Posterior vena cava (tissue), 2 donors: ENCODE measurements at regions not wholly inside any gene's neighbourhood (a gene's known extent, or its start where the extent isn't known, plus 50 kb on each side); places are given as distances from the start of the nearest gene placed in this dataset.
"Not testable (repeated sequence)": the region's sequence is repeated elsewhere in the genome, so short reads cannot be mapped to it uniquely, and the experiment has no call there.

ENCODE experiments used
- DNase-seq: peaks from one replicate; pipeline ENCODE4 v3.0.0-alpha.2; 2020; ENCODE audit warnings: low spot score
- intact Hi-C, 2 donors: fragments of 100-400 bp; cut with DNase I; formaldehyde crosslinking; loops; one replicate each; pipeline versions ENCODE4 v1.14.1 to v1.14.2; 2022 to 2023
- donor health status: DM: yes; HTN: yes; CAD: no.
- donor health status: DM: yes; HTN: yes; CAD: no.

DNA sequence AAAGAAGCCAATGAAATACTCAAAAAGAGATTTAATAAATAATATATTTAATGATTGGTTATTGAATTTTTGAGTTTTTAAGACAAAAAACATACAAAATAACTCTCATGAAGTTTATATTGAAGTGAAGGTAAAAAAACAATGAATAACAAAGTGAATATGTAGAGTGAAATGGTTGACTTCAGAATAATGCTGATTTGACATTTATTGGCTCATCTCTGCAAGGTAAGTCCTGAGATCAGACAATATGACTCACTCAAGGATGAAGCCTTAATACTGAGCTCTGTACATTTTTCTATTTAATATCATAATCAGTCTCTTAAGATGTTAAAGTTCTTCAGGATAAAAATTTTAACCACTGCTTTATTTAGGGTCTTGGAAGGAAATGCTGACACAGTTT is 1398.9 kb upstream of the PCDH9 start:
- intact Hi-C loops: no loop called here
- DNase-seq: no peak

DNA sequence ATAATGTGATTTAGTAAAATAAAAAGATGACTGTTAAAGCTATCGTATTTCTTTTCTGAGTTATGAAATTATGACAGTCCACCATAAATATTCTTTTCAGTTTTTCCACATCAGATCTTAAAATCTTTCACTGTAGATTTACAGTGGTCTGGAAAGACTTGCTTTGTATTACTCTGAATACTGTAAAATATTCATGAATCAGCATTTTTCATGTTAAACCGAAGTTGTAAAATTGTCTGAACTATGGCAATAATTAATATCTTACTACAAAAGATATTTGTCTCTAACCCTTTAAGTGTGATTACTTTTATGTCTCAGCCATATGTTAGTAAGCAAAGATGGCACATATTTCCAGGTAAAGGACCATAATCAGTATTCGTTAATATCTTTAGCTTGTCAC is 1397.2 kb upstream of the PCDH9 start:
- no peak for DNase-seq
- intact Hi-C loops: no loop called here

DNA sequence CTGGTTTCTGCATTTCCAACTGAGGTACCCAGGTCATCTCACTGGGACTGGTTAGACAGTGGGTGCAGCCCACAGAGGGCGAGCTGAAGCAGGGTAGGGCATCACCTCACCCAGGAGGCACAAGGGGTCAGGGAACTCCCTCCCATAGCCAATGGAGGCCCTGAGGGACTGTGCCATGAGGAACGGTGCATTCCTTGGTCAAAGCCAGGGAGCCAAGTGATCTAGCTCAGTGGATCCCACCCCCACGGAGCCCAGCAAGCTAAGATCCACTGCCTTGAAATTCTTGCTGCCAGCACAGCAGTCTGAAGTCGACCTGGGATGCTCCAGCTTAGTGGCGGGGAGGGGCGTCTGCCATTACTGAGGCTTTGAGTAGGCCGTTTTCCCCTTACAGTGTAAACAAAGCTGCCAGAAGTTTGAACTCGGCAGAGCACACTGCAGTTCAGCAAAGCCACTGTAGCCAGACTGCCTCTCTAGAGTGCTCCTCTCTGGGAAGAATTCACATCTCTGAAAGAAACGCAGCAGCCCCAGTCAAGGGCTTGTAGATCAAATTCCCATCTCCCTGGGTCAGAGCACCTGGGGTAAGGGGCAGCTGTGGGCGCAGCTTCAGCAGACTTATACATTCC is 1386.6 kb upstream of the PCDH9 start:
- intact Hi-C loops: no loop called here
- DNase-seq: no peak

DNA sequence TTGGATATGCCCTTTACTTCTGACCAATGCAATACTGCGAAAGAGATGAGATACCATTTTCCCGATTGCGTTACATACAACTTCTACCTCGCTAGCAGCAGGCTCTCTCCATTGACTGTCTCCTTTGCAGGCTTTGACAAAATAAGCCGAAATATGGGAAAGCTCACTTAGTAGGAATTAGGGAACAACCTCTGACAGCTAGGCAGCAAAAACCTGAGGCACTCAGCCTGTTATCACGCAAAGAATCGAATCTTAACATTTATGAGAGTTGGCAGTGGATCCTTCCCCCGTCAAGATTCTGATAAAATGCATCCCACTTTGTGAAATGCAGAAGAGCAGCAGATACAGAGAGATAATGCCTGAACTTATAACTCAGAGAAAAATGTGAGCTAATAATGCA is 1379.5 kb upstream of the PCDH9 start:
- no peak for DNase-seq
- intact Hi-C loops: no loop called here

DNA sequence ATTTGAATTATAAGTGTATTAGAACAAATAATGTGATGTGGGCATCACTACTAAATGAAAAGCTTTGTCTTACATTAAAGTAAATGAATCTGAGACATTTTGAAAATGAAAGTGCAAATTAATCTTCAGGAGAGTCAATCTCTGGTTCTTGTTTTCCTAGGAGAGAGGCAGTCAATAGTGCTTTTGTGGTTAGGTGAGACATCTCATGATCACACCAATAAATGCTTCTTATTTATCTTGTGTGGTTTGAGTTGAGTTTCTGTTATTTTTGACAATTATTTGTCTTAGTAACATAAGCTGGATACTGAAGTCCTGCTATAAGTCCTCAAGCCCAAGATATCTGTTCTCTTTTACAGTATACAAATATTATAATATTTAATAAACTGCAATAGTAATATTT is 1378.0 kb upstream of the PCDH9 start:
- intact Hi-C loops: no loop called here

DNA sequence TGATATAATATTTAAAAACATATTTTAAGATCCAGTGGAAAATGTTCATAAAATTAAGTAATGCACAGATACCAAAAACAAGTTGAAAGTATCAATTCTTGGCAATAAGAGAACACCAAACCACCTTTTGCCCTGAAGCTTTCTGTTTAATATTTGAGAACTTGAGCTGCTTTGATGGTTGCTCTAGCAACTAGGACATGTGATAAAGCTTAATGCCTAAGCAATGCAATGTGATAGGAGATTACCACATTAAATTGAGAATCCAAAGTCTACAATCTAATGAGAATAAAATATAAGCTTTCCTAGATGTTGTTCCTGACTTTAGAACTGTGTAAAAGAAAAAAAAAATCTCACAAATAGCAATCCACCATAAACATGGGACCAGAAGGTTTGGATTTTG is 1367.5 kb upstream of the PCDH9 start:
- intact Hi-C loops: no loop called here
- no peak for DNase-seq

More for the DNA sequence above, 1378.0 kb upstream of the PCDH9 start:
- DNase-seq: no peak

DNA sequence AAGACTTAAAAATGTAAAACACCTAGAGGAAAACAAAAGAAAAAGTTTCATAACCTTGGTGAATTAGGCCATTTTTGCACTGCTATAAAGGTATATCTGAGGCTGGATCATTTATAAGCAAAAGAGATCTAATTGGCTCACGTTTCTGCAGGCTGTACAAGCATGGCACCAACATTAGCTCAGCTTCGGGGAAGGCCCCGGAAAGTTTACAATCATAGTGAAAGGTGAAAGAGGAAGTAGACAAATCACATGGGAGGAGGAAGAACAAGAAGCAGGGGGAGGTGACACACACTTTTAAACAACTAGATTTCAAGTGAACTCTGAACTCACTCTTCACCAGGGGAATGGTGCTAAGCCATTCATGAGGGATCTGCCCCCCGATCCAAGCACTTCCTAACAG is 1358.5 kb upstream of the PCDH9 start:
- intact Hi-C loops: loop anchor here in 1 of 2 donors (2.0 kb wide), 1 partner anchor 14 kb away; no protein-coding TSS in a partner anchor
- DNase-seq: no peak

DNA sequence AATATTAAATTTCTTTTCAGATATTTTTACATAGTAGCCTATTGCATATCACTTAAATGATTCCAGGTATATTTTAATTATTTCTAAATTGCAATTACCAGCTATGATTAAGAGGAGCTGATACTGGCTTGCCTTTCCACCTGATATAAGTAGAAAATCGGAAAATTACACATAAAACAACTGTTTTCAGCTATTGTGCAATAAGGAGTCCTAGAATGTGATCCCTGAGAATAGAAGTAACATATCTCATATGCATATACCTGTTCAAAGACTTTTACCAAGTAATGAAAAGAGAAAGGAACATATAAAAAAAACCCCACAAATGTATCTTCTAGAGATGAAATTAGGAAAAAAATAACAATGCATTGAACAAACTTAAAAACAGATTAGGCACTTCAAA is 1354.6 kb upstream of the PCDH9 start:
- DNase-seq: no peak

DNA sequence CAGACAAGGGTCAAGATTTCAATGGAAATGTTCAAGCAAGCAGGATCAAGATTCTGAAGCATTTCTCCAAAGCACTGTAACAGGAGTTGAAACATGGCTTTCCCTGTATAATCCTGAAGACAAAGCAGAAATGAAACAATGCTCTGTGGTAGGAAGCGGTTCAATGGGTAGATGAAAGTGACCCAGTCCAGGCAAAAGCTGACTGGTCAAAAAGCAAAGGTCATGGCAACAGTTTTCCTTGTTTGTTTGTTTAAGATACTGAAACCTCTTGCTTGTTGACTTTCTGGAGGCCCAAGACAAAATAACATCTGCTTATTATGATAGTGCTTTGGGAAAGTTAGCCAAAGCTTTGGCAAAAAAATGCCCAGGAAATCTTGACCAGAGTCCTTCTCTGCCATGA is 1343.9 kb upstream of the PCDH9 start:
- intact Hi-C loops: no loop called here
- no peak for DNase-seq

More for the DNA sequence above, 1354.6 kb upstream of the PCDH9 start:
- intact Hi-C loops: no loop called here

DNA sequence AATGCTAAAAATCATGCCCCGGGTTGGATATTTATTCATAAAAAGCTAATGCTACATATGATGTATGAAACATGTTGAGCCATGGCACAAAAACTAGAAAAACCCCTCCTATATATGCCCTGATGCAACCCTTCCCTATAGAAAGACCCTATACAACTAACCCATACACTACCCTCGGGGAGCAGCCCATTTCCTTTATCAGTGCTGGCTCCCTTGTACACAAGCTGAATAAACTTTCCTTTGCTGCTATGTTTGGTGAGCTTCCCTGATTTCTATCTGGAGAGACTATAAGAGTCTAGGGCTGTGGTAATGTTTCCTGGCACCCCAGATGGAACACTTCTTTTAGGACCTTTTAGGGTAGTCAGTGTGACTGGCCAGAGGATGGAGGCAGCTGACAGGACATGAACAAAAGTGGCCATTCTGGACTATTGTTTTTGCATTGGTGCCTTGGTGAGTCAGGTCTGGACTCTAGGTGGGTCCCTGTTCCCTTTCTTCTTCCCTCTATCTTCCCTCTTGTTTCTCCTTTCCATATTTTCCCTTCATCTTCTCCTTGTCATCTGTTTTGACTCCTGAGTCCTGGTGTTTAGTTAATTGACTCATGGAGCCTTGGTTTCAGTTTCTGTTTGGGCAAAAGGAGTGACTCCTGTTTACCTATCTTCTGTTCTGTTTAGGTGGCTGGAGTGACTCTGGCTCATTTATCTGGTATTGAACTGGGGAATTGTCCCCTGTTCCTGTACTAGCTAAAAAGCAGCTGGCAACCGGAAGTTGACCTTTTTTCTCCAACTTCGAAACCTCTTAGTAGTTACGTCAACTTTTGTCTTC is 1321.8 kb upstream of the PCDH9 start:
- no peak for DNase-seq
- intact Hi-C loops: no loop called here

DNA sequence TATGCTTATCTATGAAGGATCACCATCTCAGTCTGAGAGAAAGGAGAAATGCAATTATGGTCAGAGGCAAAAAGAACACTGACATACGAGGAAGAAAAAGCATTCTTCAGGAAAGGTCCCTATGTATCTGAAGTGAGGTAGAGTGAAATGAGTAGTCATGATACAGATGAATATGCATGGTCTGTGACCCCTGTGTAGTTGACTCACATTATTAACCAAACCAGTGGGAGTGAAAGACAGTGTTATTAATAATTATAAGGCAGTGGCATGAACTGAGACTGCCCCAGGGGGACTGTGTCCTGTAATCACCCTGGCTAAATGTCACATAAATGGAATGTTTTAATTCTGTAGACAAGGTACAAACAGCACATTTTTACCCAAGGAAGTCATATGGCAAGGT is 1320.2 kb upstream of the PCDH9 start:
- intact Hi-C loops: no loop called here
- DNase-seq: no peak

DNA sequence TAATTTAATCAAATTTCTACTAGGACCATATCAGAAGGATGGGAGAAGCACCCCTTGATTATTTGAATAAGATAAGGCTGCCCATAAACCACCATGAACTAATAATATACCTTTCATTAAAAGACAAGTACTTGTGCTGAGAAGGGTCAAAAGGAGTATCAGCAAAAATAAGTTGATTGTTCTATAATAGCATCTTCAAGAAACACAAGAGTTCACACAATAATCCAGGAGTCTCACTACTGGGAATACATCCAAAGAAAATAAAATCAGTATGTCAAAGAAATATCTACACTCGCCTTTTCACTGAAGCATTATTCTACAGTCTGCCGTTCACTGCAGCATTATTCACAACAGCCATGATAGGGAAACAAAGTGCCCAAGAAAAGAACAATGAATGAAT is 1310.1 kb upstream of the PCDH9 start:
- intact Hi-C loops: no loop called here

DNA sequence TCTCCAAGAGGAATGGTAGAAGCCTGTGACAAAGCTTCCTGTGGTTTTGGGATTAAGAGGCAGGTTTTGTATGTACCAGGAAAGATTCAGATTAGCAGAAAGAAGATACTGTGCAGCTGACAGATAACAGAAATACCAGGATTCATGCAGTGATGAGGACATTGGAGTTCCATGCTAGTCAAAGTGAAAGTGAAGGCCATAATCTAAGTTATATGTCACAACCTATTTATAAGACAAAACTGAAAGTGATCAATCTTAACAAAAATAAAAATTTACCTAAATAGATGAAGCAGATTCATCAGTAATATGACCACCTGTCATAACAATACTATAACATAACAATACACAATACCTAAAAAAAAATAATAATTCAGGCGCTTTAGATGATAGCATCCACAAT is 1305.2 kb upstream of the PCDH9 start:
- no peak for DNase-seq
- intact Hi-C loops: no loop called here

More for the DNA sequence above, 1310.1 kb upstream of the PCDH9 start:
- DNase-seq: no peak

DNA sequence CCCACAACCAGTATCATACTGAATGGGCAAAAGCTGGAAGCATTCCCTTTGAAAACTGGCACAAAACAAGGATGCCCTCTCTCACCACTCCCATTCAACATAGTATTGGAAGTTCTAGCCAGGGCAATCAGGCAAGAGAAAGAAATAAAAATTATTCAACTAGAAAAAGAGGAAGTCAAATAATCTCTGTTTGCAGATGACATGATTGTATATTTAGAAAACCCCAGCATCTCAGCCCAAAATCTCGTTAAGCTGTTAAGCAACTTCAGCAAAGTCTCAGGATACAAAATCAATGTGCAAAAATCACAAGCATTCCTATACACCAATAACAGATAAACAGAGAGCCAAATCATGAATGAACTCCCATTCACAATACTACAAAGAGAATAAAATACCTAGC is 1297.0 kb upstream of the PCDH9 start:
- intact Hi-C loops, DNase-seq: not testable (repeated sequence)

DNA sequence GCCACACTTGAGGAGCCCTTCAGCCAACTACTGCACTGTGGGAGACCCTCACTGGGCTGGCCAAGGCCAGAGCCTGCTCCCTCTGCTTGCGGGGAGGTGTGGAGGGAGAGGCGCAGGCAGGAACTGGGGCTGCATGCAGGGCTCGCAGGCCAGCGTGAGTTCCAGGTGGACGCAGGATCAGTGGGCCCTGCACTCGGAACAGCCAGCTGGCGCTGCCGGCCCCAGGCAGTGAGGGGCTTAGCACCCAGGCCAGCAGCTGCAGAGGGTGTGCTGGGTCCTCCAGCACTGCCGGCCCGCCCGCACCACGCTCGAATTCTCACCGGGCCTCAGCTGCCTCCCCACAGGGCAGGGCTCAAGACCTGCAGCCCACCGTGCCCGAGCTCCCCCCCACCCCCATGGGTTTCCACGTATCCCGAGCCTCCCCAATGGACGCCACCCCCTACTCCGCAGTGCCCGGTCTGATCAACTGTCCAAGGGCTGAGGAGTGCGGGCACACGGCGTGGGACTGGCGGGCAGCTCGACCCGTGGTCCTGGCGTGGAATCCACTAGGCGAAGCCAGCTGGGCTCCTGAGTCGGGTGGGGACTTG is 1293.8 kb upstream of the PCDH9 start:
- no peak for DNase-seq
- intact Hi-C loops: no loop called here

DNA sequence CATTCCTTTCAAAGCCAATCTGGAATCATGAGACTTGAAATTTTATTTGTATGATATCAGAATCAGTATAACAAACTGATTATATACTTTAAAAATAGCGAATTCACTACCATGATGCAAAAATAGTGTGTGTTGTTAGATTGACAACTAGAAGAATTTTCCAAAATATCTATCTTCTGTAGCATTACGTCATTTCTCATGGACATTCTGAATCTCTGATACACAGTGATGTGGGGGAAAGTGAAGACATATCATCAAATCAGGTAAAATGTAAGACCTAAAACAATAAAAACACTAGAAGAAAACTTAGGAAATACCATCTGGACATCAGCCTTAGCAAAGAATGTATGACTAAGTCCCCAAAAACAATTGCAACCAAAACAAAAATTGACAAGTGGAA is 1292.0 kb upstream of the PCDH9 start:
- DNase-seq: no peak
- intact Hi-C loops: no loop called here

DNA sequence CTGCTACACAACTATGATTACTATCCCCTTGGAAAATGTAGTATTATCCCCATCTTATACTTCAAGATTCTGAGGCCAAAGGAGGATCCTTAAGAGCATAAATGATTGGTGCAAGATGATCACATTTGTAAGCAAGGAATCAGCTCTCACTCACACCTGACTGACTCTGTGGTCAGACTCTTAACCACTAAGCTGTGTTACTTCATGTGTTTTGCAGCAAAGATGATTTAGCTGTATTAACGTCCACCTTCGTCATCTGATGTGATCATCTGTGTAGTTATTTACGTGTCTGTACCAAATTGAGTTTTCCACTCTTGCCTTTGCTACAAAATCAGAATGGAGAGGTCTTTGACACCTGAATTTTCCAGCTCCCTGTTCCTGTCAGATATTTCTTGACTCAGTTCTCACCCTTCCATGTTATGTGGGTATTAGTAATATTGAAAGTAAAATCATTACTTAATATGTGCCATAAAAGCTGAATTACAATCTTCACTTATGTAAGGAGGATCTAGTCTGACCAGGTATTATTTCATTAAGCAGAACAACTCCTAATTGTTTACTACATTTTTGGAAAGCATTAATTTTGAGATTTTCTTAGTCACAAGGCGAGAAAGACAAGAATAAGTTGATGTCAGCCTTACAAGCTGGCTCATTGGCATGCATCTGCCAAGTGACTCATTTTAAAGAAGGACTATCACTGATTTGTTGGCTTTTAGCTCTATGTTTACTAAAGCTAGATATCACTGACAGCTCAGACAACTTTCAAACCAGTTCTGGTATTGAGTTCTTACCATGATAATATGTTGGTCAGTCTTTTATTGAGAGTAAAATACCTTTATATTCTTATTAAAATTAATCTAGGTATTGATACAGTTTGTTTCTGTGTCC is 1279.8 kb upstream of the PCDH9 start:
- intact Hi-C loops: no loop called here
- no peak for DNase-seq

DNA sequence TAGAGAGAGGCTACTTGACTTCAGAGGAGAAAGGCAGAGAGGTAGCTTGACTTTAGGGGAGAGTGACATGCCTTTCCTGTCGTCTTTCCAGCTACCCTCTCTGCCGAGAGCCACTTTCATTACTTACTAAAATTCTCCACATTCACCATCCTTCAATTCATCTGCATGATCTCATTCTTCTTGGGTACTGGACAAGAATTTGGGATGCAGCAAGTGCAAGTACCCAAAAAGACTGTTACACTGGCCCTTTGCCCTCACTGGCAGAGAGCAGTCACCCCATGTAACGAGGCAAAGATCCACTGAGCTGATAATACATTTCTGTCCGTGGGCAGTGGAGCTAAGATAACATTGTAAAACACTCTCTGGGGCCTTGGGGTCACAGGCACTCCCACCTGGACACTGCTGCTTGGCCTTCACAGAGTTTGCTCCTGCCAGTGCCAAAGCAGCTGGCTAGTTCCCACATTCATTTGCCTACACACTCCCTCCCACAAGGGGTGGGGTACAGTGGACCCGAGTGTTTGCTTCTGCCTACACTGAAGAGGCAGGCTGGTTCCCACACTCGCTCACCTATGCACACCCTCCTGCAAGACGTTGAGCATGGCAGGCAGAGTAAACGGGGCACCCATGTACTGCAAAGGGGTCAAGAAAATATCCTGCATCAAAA is 1276.9 kb upstream of the PCDH9 start:
- no peak for DNase-seq
- intact Hi-C loops: no loop called here

DNA sequence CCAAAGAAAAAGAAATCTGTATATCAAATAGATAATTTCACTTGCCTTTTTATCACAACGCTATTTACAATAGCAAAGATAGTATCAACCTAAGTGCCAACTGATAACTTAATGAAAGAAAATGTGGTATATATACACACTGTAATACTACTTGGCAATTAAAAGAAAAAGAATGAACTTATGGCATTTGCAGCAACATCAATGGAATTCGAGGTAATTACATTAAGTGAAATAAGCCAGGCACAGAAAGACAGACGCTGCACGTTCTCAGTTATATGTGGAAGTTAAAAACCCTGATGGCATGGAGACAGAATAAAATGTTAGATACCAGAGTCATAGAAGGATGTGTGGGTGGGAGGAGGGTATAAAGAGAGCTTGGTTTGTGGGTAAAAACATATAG is 1260.5 kb upstream of the PCDH9 start:
- no peak for DNase-seq
- intact Hi-C loops: no loop called here
